ENCODE measurements at regions not wholly inside any gene's neighbourhood (a gene's known extent, or its start where the extent isn't known, plus 50 kb on each side); places are given as distances from the start of the nearest gene placed in this dataset.

DNA sequence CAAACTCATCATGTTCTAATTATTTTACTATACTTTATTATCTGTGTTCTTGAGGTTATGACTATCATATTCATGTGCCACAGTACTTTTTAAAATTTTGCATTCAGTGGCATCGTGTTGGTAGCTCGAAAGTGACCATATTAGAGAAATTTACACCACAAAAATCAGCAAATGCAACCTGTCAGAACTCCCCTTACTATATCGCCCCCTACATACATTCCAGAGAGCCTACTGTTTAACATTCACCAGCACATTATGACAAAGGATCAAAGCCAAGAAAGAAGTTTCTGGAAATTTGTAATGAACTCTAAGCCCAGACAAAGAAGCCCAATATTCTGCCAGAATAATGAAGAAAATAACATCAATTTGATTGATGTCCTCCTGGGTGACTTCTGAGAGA is 909.3 kb downstream of the LTN1 start:
- no peak for TF ChIP-seq TCF12 (IDR thresholded peaks at IDR 0.05; ENCODE audit: low read depth)

GRCh38 chr21:28078126-28078525 is 914.6 kb downstream of the LTN1 start:
- TF ChIP-seq YY1 (IDR thresholded peaks at IDR 0.05; ENCODE audit: low read depth): no peak
- TF ChIP-seq EGR1 (IDR thresholded peaks at IDR 0.05): no peak
- TF ChIP-seq USF1 (IDR thresholded peaks at IDR 0.05): no peak
- TF ChIP-seq TCF12 (IDR thresholded peaks at IDR 0.05; ENCODE audit: low read depth): no peak
- no peak for TF ChIP-seq FOXM1 (IDR thresholded peaks at IDR 0.05; ENCODE audit: borderline replicate concordance, low read depth)
- TF ChIP-seq NFIC (IDR thresholded peaks at IDR 0.05): no peak
- TF ChIP-seq EP300 (IDR thresholded peaks at IDR 0.05; ENCODE audit: borderline replicate concordance): no peak
- TF ChIP-seq TEAD4 (IDR thresholded peaks at IDR 0.05): no peak
- TF ChIP-seq CREB1 (IDR thresholded peaks at IDR 0.05; ENCODE audit: low read depth): no peak
- no peak for TF ChIP-seq CEBPB (IDR thresholded peaks at IDR 0.05)
- TF ChIP-seq ZBTB7A (IDR thresholded peaks at IDR 0.05; ENCODE audit: low read depth): no peak
- TF ChIP-seq, protein P1, sequence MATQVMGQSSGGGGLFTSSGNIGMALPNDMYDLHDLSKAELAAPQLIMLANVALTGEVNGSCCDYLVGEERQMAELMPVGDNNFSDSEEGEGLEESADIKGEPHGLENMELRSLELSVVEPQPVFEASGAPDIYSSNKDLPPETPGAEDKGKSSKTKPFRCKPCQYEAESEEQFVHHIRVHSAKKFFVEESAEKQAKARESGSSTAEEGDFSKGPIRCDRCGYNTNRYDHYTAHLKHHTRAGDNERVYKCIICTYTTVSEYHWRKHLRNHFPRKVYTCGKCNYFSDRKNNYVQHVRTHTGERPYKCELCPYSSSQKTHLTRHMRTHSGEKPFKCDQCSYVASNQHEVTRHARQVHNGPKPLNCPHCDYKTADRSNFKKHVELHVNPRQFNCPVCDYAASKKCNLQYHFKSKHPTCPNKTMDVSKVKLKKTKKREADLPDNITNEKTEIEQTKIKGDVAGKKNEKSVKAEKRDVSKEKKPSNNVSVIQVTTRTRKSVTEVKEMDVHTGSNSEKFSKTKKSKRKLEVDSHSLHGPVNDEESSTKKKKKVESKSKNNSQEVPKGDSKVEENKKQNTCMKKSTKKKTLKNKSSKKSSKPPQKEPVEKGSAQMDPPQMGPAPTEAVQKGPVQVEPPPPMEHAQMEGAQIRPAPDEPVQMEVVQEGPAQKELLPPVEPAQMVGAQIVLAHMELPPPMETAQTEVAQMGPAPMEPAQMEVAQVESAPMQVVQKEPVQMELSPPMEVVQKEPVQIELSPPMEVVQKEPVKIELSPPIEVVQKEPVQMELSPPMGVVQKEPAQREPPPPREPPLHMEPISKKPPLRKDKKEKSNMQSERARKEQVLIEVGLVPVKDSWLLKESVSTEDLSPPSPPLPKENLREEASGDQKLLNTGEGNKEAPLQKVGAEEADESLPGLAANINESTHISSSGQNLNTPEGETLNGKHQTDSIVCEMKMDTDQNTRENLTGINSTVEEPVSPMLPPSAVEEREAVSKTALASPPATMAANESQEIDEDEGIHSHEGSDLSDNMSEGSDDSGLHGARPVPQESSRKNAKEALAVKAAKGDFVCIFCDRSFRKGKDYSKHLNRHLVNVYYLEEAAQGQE (IDR thresholded peaks at IDR 0.05; ENCODE audit: low read depth): no peak
- TF ChIP-seq RAD21 (IDR thresholded peaks at IDR 0.05; ENCODE audit: low read depth): no peak
- no peak for TF ChIP-seq TAF1 (IDR thresholded peaks at IDR 0.05; ENCODE audit: low read depth)
- TF ChIP-seq, protein P2, sequence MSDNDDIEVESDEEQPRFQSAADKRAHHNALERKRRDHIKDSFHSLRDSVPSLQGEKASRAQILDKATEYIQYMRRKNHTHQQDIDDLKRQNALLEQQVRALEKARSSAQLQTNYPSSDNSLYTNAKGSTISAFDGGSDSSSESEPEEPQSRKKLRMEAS (IDR thresholded peaks at IDR 0.05): no peak

- TF ChIP-seq TAF1 (IDR thresholded peaks at IDR 0.05; ENCODE audit: low read depth) (no peak), TEAD4 (IDR thresholded peaks at IDR 0.05) (no peak), CREB1 (IDR thresholded peaks at IDR 0.05; ENCODE audit: low read depth) (no peak), TCF12 (IDR thresholded peaks at IDR 0.05; ENCODE audit: low read depth) (no peak), FOXM1 (IDR thresholded peaks at IDR 0.05; ENCODE audit: borderline replicate concordance, low read depth) (no peak), EGR1 (IDR thresholded peaks at IDR 0.05) (no peak), CEBPB (IDR thresholded peaks at IDR 0.05) (no peak), RAD21 (IDR thresholded peaks at IDR 0.05; ENCODE audit: low read depth) (no peak), YY1 (IDR thresholded peaks at IDR 0.05; ENCODE audit: low read depth) (no peak), EP300 (IDR thresholded peaks at IDR 0.05; ENCODE audit: borderline replicate concordance) (no peak), USF1 (IDR thresholded peaks at IDR 0.05) (no peak), NFIC (IDR thresholded peaks at IDR 0.05) (no peak), ZBTB7A (IDR thresholded peaks at IDR 0.05; ENCODE audit: low read depth) (no peak)
- TF ChIP-seq, protein P2 (IDR thresholded peaks at IDR 0.05): no peak
- TF ChIP-seq, protein P1 (IDR thresholded peaks at IDR 0.05; ENCODE audit: low read depth): no peak
Observed at GRCh38 chr21:28074676-28075075, 918.0 kb downstream of the LTN1 start.

DNA sequence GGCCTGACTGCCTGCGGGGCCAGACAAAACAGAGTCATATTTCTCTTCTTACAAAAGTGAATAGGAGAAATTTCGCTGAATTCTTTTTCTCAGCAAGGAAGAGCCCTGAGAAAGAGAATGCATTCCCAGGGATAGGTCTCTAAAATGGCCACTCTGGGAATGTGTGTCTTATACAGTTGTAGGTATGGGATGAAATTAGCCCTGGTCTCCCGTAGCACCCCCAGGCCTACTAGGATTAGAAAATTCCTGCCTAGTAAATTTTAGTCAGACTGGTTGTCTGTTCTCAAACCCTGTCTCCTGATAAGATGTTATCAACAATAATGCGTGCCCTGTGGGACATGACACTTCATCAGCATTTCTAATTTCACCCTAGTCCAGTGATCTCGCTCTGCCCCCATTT is 920.1 kb downstream of the LTN1 start:
- no peak for TF ChIP-seq CEBPB (IDR thresholded peaks at IDR 0.05)
- no peak for TF ChIP-seq EP300 (IDR thresholded peaks at IDR 0.05; ENCODE audit: borderline replicate concordance)
- TF ChIP-seq RAD21 (IDR thresholded peaks at IDR 0.05; ENCODE audit: low read depth): no peak
- TF ChIP-seq TCF12 (IDR thresholded peaks at IDR 0.05; ENCODE audit: low read depth): no peak
- no peak for TF ChIP-seq CREB1 (IDR thresholded peaks at IDR 0.05; ENCODE audit: low read depth)
- TF ChIP-seq, protein P2 (IDR thresholded peaks at IDR 0.05): no peak
- TF ChIP-seq NFIC (IDR thresholded peaks at IDR 0.05): no peak

- TF ChIP-seq USF1 (IDR thresholded peaks at IDR 0.05) (no peak), FOXM1 (IDR thresholded peaks at IDR 0.05; ENCODE audit: borderline replicate concordance, low read depth) (no peak), CEBPB (IDR thresholded peaks at IDR 0.05) (no peak), YY1 (IDR thresholded peaks at IDR 0.05; ENCODE audit: low read depth) (no peak)
- TF ChIP-seq, protein P1 (IDR thresholded peaks at IDR 0.05; ENCODE audit: low read depth): no peak
Observed at GRCh38 chr21:28069450-28069923, 923.2 kb downstream of the LTN1 start.

Measured in Ishikawa (cell line).